Sigmoid colon (tissue), 6 donors: ENCODE measurements at regions not wholly inside any gene's neighbourhood (a gene's known extent, or its start where the extent isn't known, plus 50 kb on each side); places are given as distances from the start of the nearest gene placed in this dataset.

Source experiments
- DNase-seq: peaks from one replicate; pipeline ENCODE4 v3.0.0-alpha.2; 2019
- H3K27ac ChIP-seq, 4 donors: fragments of 200-600 bp; sonication (generic); one replicate each; pipeline ENCODE4 v1.5.1; 2016 to 2019; ENCODE audit warnings: mild to moderate bottlenecking in 1 of 4
- H3K27me3 ChIP-seq, 3 donors: fragments of 200-600 bp; sonication (generic); one replicate each; pipeline ENCODE4 v1.5.1; 2019; ENCODE audit warnings: mild to moderate bottlenecking in 1 of 3
- H3K36me3 ChIP-seq, 4 donors: fragments of 200-600 bp; sonication (generic); one replicate each; pipeline ENCODE4 v1.5.1; 2016 to 2019
- H3K4me1 ChIP-seq, 4 donors: fragments of 200-600 bp; sonication (generic); one replicate each; pipeline ENCODE4 v1.5.1; 2017 to 2019
- H3K4me3 ChIP-seq, 4 donors: fragments of 200-600 bp; sonication (generic); one replicate each; pipeline ENCODE4 v1.5.1; 2017 to 2019; ENCODE audit warnings: mild to moderate bottlenecking in 2 of 4, moderate library complexity in 1 of 4
- H3K9me3 ChIP-seq, 4 donors: fragments of 200-600 bp in 3 of 4; sonication (generic) in 3 of 4; one replicate each; pipeline versions ENCODE4 v1.5.1 to v1.6.1; 2013 to 2019
- CTCF ChIP-seq, 4 experiments: fragments of 450-650 bp in 3 of 4; fragments of 200-600 bp in 1 of 4; IDR thresholded peaks; one replicate each; pipeline ENCODE4 v1.5.1; 2016 to 2019; ENCODE audit warnings: antibody characterized with exemption in 4 of 4, mild to moderate bottlenecking in 3 of 4, moderate library complexity in 2 of 4
- EP300 ChIP-seq, 4 donors: sonication (generic); formaldehyde crosslinking; IDR thresholded peaks; one replicate each; pipeline ENCODE4 v1.6.1; 2017; ENCODE audit warnings: antibody characterized with exemption in 4 of 4
- POLR2A ChIP-seq, 2 donors: fragments of 450-650 bp; IDR thresholded peaks; one replicate each; pipeline ENCODE4 v1.6.1; 2016; ENCODE audit warnings: antibody characterized with exemption in 2 of 2, mild to moderate bottlenecking in 2 of 2, moderate library complexity in 2 of 2
- POLR2AphosphoS5 ChIP-seq, 4 donors: sonication (generic); formaldehyde crosslinking; IDR thresholded peaks; one replicate each; pipeline ENCODE4 v1.6.1; 2017; ENCODE audit warnings: antibody characterized with exemption in 4 of 4
- WGBS, 2 donors: extraction: QIAGEN DNeasy Blood & Tissue Kit; methylation state at CpG; one replicate each; pipeline ENCODE4 v1.1.7; 2013; 5-methylcytosine and 5-hydroxymethylcytosine counted together
- intact Hi-C: fragments of 100-400 bp; cut with DNase I; formaldehyde crosslinking; loops from one replicate; pipeline ENCODE4 v1.15.1; 2023
- donor health status: healthy with polysubstance abuse.
- donor health status: healthy.

GRCh38 chr15:81506936-81507335 lies 132.9 kb upstream of the TMC3 start:
- Histone ChIP-seq H3K27me3 (no peaks in the 10 kb centered on the region), H3K9me3 (no peaks in the 10 kb centered on the region), H3K27ac (no peak overlapping the region), H3K4me3 (no peak overlapping the region), H3K36me3 (no peaks in the 10 kb centered on the region), H3K4me1 (peaks cover 0 to 9% (median 3%) of the 10 kb centered on the region in 4 donors)
- no peak for TF ChIP-seq EP300 (IDR thresholded peaks at IDR 0.05)
- no peak for TF ChIP-seq POLR2A (IDR thresholded peaks at IDR 0.05)
- no peak for TF ChIP-seq POLR2AphosphoS5 (IDR thresholded peaks at IDR 0.05)
- no peak for TF ChIP-seq CTCF (IDR thresholded peaks at IDR 0.05)
- 87 to 89% methylated on average over 1 of the region's 1 CpG for WGBS, 2 donors
- DNase-seq = no peak
- intact Hi-C loops = no loop called here

- Histone ChIP-seq H3K36me3 (no peaks in the 10 kb centered on the region), H3K27me3 (no peaks in the 10 kb centered on the region), H3K4me3 (no peak overlapping the region), H3K4me1 (peaks cover 0 to 6% (median 2%) of the 10 kb centered on the region in 4 donors), H3K27ac (no peak overlapping the region), H3K9me3 (no peaks in the 10 kb centered on the region)
- TF ChIP-seq CTCF (IDR thresholded peaks at IDR 0.05) (no peak), POLR2A (IDR thresholded peaks at IDR 0.05) (no peak), POLR2AphosphoS5 (IDR thresholded peaks at IDR 0.05) (no peak), EP300 (IDR thresholded peaks at IDR 0.05) (no peak)
- 59 to 81% methylated on average over 2 of the region's 2 CpGs for WGBS, 2 donors
- intact Hi-C loops = no loop called here
- no peak for DNase-seq
These were observed 132.1 kb upstream of the TMC3 start for GRCh38 chr15:81506071-81506470.

GRCh38 chr15:81504170-81504905 lies 130.3 kb upstream of the TMC3 start:
- H3K27me3 ChIP-seq = no peaks in the 10 kb centered on the region
- no peaks in the 10 kb centered on the region for H3K4me1 ChIP-seq
- no peak overlapping the region for H3K4me3 ChIP-seq
- intact Hi-C loops = no loop called here
- TF ChIP-seq POLR2A (IDR thresholded peaks at IDR 0.05) (no peak), POLR2AphosphoS5 (IDR thresholded peaks at IDR 0.05) (no peak), CTCF (IDR thresholded peaks at IDR 0.05) (no peak), EP300 (IDR thresholded peaks at IDR 0.05) (no peak)
- no peaks in the 10 kb centered on the region for H3K36me3 ChIP-seq
- H3K27ac ChIP-seq = no peak overlapping the region
- no peaks in the 10 kb centered on the region for H3K9me3 ChIP-seq
- 63 to 71% methylated on average over 4 of the region's 4 CpGs for WGBS, 2 donors
- no peak for DNase-seq

GRCh38 chr15:81502439-81502838 lies 128.4 kb upstream of the TMC3 start:
- intact Hi-C loops = no loop called here
- no peaks in the 10 kb centered on the region for H3K9me3 ChIP-seq
- TF ChIP-seq POLR2AphosphoS5 (IDR thresholded peaks at IDR 0.05) (no peak), CTCF (IDR thresholded peaks at IDR 0.05) (no peak), EP300 (IDR thresholded peaks at IDR 0.05) (no peak), POLR2A (IDR thresholded peaks at IDR 0.05) (no peak)
- 94% methylated on average over 4 of the region's 4 CpGs for WGBS, 2 donors
- H3K4me3 ChIP-seq = no peak overlapping the region
- no peak for DNase-seq
- no peaks in the 10 kb centered on the region for H3K27me3 ChIP-seq
- H3K4me1 ChIP-seq = no peaks in the 10 kb centered on the region
- no peaks in the 10 kb centered on the region for H3K36me3 ChIP-seq
- no peak overlapping the region for H3K27ac ChIP-seq

- Histone ChIP-seq H3K4me3 (no peak overlapping the region), H3K36me3 (no peaks in the 10 kb centered on the region), H3K4me1 (no peaks in the 10 kb centered on the region), H3K27ac (no peak overlapping the region), H3K9me3 (no peaks in the 10 kb centered on the region), H3K27me3 (no peaks in the 10 kb centered on the region)
- no peak for DNase-seq
- intact Hi-C loops = no loop called here
- WGBS, 2 donors = 81 to 83% methylated on average over 4 of the region's 4 CpGs
- TF ChIP-seq POLR2A (IDR thresholded peaks at IDR 0.05) = no peak
- TF ChIP-seq POLR2AphosphoS5 (IDR thresholded peaks at IDR 0.05) = no peak
These were observed 126.1 kb upstream of the TMC3 start for GRCh38 chr15:81500081-81500480.
